WTC11 (cell line): ENCODE measurements at regions not wholly inside any gene's neighbourhood (a gene's known extent, or its start where the extent isn't known, plus 50 kb on each side); places are given as distances from the start of the nearest gene placed in this dataset.

Experiments used
- ATAC-seq: fragments of 200-7000 bp; cut with Tn5 transposase; 2 replicates; pipeline ENCODE4 v1.10.0; 2021; ENCODE audit warnings: mild to moderate bottlenecking, moderate library complexity
- CTCF ChIA-PET: fragments of 300-600 bp; sonication (Branson Sonifier 250); formaldehyde crosslinking; loops from one replicate; lab custom pipeline; 2021; ENCODE audit warnings: antibody characterized with exemption; lab: Charles Lee
- POLR2A ChIA-PET: fragments of 350-600 bp; sonication (Branson Sonifier 250); formaldehyde crosslinking; loops from one replicate; lab custom pipeline; 2021; ENCODE audit warnings: antibody characterized with exemption; lab: Charles Lee
- DNase-seq: peaks from one replicate; pipeline ENCODE4 v3.0.0; 2021; ENCODE audit warnings: low spot score
- H3K27ac Mint-ChIP-seq: 2 replicates; pipeline ENCODE4 v1.8.0; 2021; ENCODE audit warnings: mixed read lengths
- H3K27me3 Mint-ChIP-seq: 2 replicates; pipeline ENCODE4 v1.8.0; 2021; ENCODE audit warnings: low read depth, mild to moderate bottlenecking, moderate library complexity, mixed read lengths
- H3K36me3 Mint-ChIP-seq: 2 replicates; pipeline ENCODE4 v1.8.0; 2021; ENCODE audit warnings: mixed read lengths
- H3K4me1 Mint-ChIP-seq: 2 replicates; pipeline ENCODE4 v1.8.0; 2022; ENCODE audit warnings: mixed read lengths
- H3K4me3 Mint-ChIP-seq: 2 replicates; pipeline ENCODE4 v1.8.0; 2021; ENCODE audit warnings: mild to moderate bottlenecking, moderate library complexity, mixed read lengths
- H3K9me3 Mint-ChIP-seq: 2 replicates; pipeline ENCODE4 v1.8.0; 2021; ENCODE audit warnings: mixed read lengths
- CBFB ChIP-seq: sonication (generic); formaldehyde crosslinking; IDR thresholded peaks from 2 replicates; pipeline ENCODE4 v1.8.1; 2022; ENCODE audit warnings: mild to moderate bottlenecking, low read depth, missing genetic modification reagents
- CREM ChIP-seq: sonication (generic); formaldehyde crosslinking; IDR thresholded peaks from 2 replicates; pipeline ENCODE4 v1.8.1; 2022; ENCODE audit warnings: mild to moderate bottlenecking, missing genetic modification reagents, moderate library complexity
- ELF4 ChIP-seq: sonication (generic); formaldehyde crosslinking; IDR thresholded peaks from 2 replicates; pipeline ENCODE4 v1.8.1; 2022; ENCODE audit warnings: low read depth, mild to moderate bottlenecking, moderate library complexity, missing genetic modification reagents
- EMX1 ChIP-seq: fragments of 250-450 bp; sonication (Bioruptor Pico); IDR thresholded peaks from 2 replicates; pipeline ENCODE4 v1.8.0; 2021; ENCODE audit warnings: mild to moderate bottlenecking
- ESRRA ChIP-seq: sonication (generic); formaldehyde crosslinking; IDR thresholded peaks from 2 replicates; pipeline ENCODE4 v1.8.1; 2022; ENCODE audit warnings: mild to moderate bottlenecking, missing genetic modification reagents, borderline replicate concordance
- HMGA2 ChIP-seq: fragments of 250-450 bp; sonication (Bioruptor Pico); IDR thresholded peaks from 2 replicates; pipeline ENCODE4 v1.4.0; 2021; ENCODE audit warnings: mild to moderate bottlenecking, moderate library complexity
- KAT7 ChIP-seq: sonication (generic); formaldehyde crosslinking; IDR thresholded peaks from 2 replicates; pipeline ENCODE4 v1.8.1; 2023; ENCODE audit warnings: missing genetic modification reagents, mild to moderate bottlenecking, borderline replicate concordance
- MXD4 ChIP-seq: fragments of 250-450 bp; sonication (Bioruptor Pico); IDR thresholded peaks from 2 replicates; pipeline ENCODE4 v1.8.0; 2021; ENCODE audit warnings: mild to moderate bottlenecking, moderate library complexity, borderline replicate concordance
- RELA ChIP-seq: sonication (generic); formaldehyde crosslinking; IDR thresholded peaks from 2 replicates; pipeline ENCODE4 v1.8.1; 2022; ENCODE audit warnings: missing genetic modification reagents, mild to moderate bottlenecking, borderline replicate concordance
- RORB ChIP-seq: fragments of 250-450 bp; sonication (Bioruptor Pico); IDR thresholded peaks from 2 replicates; pipeline ENCODE4 v1.9.0; 2021; ENCODE audit warnings: mild to moderate bottlenecking
- SMAD3 ChIP-seq: sonication (generic); formaldehyde crosslinking; IDR thresholded peaks from 2 replicates; pipeline ENCODE4 v1.8.0; 2022; ENCODE audit warnings: missing genetic modification reagents, mild to moderate bottlenecking, borderline replicate concordance
- TEAD4 ChIP-seq: sonication (generic); formaldehyde crosslinking; IDR thresholded peaks from 2 replicates; pipeline ENCODE4 v1.8.0; 2022; ENCODE audit warnings: mild to moderate bottlenecking, missing genetic modification reagents
- TP53 ChIP-seq: sonication (generic); formaldehyde crosslinking; IDR thresholded peaks from 2 replicates; pipeline ENCODE4 v1.8.1; 2023; ENCODE audit warnings: mild to moderate bottlenecking, missing genetic modification reagents
- ZNF138 ChIP-seq: sonication (generic); formaldehyde crosslinking; conservative IDR thresholded peaks from 2 replicates; pipeline ENCODE4 v1.8.1; 2022; ENCODE audit warnings: mild to moderate bottlenecking, moderate library complexity, missing genetic modification reagents
- ZNF232 ChIP-seq: sonication (generic); formaldehyde crosslinking; IDR thresholded peaks from 2 replicates; pipeline ENCODE4 v1.8.0; 2022; ENCODE audit warnings: mild to moderate bottlenecking, missing genetic modification reagents
- ZNF317 ChIP-seq: sonication (generic); formaldehyde crosslinking; IDR thresholded peaks from 2 replicates; pipeline ENCODE4 v1.8.1; 2023; ENCODE audit warnings: low read depth, mild to moderate bottlenecking, moderate library complexity, missing genetic modification reagents, borderline replicate concordance
- ZNF416 ChIP-seq: fragments of 250-450 bp; sonication (Bioruptor Pico); IDR thresholded peaks from 2 replicates; pipeline ENCODE4 v1.9.0; 2021; ENCODE audit warnings: mild to moderate bottlenecking, inconsistent platforms
- ZNF671 ChIP-seq: fragments of 250-450 bp; sonication (Bioruptor Pico); IDR thresholded peaks from 2 replicates; pipeline ENCODE4 v1.8.0; 2021; ENCODE audit warnings: mild to moderate bottlenecking
- TF ChIP-seq, protein P1 (sequence below): sonication (generic); formaldehyde crosslinking; IDR thresholded peaks from 2 replicates; pipeline ENCODE4 v1.8.1; 2023; ENCODE audit warnings: mild to moderate bottlenecking, missing genetic modification reagents
- TF ChIP-seq, protein P2 (sequence below): sonication (generic); formaldehyde crosslinking; IDR thresholded peaks from 2 replicates; pipeline ENCODE4 v1.8.0; 2022; ENCODE audit warnings: mild to moderate bottlenecking, missing genetic modification reagents
- TF ChIP-seq, protein P3 (sequence below): fragments of 250-450 bp; sonication (Bioruptor Pico); IDR thresholded peaks from 2 replicates; pipeline ENCODE4 v1.9.0; 2021; ENCODE audit warnings: moderate library complexity, mild to moderate bottlenecking, inconsistent platforms, borderline replicate concordance
- TF ChIP-seq, protein P4 (sequence below): sonication (generic); formaldehyde crosslinking; IDR thresholded peaks from 2 replicates; pipeline ENCODE4 v1.8.0; 2023; ENCODE audit warnings: mild to moderate bottlenecking, missing genetic modification reagents

DNA sequence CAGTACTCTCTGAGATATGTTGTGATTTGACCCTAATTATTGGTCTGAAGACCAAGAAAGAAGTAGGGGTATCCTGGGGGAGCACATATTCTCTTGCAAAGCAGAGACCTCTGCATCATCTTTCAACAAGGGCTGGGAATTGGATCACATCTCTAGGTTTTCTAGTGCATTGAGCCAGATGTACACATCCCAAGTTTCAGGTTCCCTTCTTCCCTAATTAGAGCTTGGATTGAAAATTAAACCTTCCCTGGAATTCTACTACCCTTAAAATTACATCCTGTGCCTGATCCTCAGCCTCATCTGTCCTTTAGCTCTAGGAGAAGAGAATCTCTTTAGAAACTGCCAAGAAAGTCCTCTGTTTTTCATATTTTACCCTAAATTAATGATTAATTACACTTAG is 839.6 kb downstream of the SLC6A15 start:
- ATAC-seq (no peak), DNase-seq (no peak)
- CTCF ChIA-PET: interaction anchor here (1.0 kb wide), 1 partner anchor 425 kb away, joined by 3 read pairs; no protein-coding TSS in a partner anchor
- H3K36me3 Mint-ChIP-seq: no peaks in the 10 kb centered on the region
- H3K27ac Mint-ChIP-seq: no peak overlapping the region
- H3K9me3 Mint-ChIP-seq: 0 out of 2 replicates have a peak, but pooled peaks cover 2% of the 10 kb centered on the region
- TF ChIP-seq, protein P1, sequence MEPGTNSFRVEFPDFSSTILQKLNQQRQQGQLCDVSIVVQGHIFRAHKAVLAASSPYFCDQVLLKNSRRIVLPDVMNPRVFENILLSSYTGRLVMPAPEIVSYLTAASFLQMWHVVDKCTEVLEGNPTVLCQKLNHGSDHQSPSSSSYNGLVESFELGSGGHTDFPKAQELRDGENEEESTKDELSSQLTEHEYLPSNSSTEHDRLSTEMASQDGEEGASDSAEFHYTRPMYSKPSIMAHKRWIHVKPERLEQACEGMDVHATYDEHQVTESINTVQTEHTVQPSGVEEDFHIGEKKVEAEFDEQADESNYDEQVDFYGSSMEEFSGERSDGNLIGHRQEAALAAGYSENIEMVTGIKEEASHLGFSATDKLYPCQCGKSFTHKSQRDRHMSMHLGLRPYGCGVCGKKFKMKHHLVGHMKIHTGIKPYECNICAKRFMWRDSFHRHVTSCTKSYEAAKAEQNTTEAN: no peak
- TF ChIP-seq TEAD4 (no peak), ESRRA (CRISPR knock-in tag) (no peak), ELF4 (CRISPR knock-in tag) (no peak), ZNF232 (no peak), SMAD3 (CRISPR knock-in tag) (no peak), EMX1 (no peak), RORB (CRISPR knock-in tag) (no peak), KAT7 (CRISPR knock-in tag) (no peak), TP53 (CRISPR knock-in tag) (no peak)
- TF ChIP-seq, protein P2, sequence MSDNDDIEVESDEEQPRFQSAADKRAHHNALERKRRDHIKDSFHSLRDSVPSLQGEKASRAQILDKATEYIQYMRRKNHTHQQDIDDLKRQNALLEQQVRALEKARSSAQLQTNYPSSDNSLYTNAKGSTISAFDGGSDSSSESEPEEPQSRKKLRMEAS (CRISPR knock-in tag): no peak
- TF ChIP-seq, protein P3, sequence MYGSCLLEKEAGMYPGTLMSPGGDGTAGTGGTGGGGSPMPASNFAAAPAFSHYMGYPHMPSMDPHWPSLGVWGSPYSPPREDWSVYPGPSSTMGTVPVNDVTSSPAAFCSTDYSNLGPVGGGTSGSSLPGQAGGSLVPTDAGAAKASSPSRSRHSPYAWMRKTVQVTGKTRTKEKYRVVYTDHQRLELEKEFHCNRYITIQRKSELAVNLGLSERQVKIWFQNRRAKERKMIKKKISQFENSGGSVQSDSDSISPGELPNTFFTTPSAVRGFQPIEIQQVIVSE: no peak
- no peaks in the 10 kb centered on the region for H3K4me1 Mint-ChIP-seq
- no peak overlapping the region for H3K4me3 Mint-ChIP-seq
- POLR2A ChIA-PET: no interaction called here
- H3K27me3 Mint-ChIP-seq: no peaks in the 10 kb centered on the region; the same call in 1 of the 2 replicates

DNA sequence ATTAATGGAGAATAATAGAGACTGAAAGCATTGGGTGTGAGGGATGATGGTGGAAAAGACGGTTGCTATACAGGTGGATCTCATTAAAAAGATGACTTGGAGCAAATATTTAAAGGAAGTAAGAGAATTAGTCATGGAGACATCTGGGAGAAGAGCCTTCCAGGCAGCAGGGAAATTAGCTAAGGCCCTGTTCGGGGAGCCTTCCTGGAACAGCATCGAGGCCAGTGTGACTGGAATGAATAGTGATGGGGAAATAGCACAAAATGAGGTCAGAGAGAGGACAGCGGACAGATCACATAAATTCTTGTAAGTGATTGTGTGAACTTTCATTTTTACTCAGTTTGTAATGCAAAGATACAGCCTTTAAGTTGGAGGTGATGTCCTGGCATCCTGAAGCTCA is 842.3 kb downstream of the SLC6A15 start:
- H3K9me3 Mint-ChIP-seq: 0 out of 2 replicates have a peak, but pooled peaks cover 2% of the 10 kb centered on the region
- no peaks in the 10 kb centered on the region; the same call in 1 of the 2 replicates for H3K27me3 Mint-ChIP-seq
- ChIA-PET POLR2A (no interaction called here), CTCF (no interaction called here)
- H3K4me1 Mint-ChIP-seq: no peaks in the 10 kb centered on the region
- no peak overlapping the region for H3K4me3 Mint-ChIP-seq
- DNase-seq: no peak
- H3K27ac Mint-ChIP-seq: no peak overlapping the region
- ATAC-seq: no peak
- TF ChIP-seq CBFB: no peak
- TF ChIP-seq MXD4: no peak
- no peak for TF ChIP-seq ZNF317 (CRISPR knock-in tag)
- no peak for TF ChIP-seq KAT7 (CRISPR knock-in tag)
- no peak for TF ChIP-seq ZNF416
- TF ChIP-seq, all 79 proteins: peak for 0
- no peaks in the 10 kb centered on the region for H3K36me3 Mint-ChIP-seq

DNA sequence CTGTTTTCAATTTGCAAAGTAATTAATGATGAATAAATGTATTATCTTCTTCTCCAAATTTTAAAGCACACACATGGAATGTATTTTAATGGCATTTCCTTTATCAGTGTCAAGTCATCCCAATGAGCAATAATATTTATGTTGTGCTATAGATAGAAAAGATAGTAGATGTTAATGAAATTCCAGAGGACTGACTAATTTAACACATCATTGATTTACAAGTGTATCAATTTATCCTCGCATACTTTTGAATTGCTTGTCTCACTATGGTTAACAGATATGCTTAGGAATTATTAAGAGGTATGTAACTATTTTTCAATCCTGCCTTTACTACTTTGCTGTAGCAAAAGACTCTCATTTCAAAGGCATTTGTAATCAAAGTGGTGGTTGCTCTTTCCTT is 842.9 kb downstream of the SLC6A15 start:
- Mint-ChIP-seq H3K27me3 (no peaks in the 10 kb centered on the region; the same call in 1 of the 2 replicates), H3K4me1 (no peaks in the 10 kb centered on the region), H3K36me3 (no peaks in the 10 kb centered on the region), H3K9me3 (0 out of 2 replicates have a peak, but pooled peaks cover 2% of the 10 kb centered on the region), H3K27ac (no peak overlapping the region), H3K4me3 (no peak overlapping the region)
- ATAC-seq: no peak
- TF ChIP-seq ZNF671 (no peak), HMGA2 (CRISPR knock-in tag) (no peak), TP53 (CRISPR knock-in tag) (no peak)
- POLR2A ChIA-PET: no interaction called here
- CTCF ChIA-PET: no interaction called here
- DNase-seq: no peak

DNA sequence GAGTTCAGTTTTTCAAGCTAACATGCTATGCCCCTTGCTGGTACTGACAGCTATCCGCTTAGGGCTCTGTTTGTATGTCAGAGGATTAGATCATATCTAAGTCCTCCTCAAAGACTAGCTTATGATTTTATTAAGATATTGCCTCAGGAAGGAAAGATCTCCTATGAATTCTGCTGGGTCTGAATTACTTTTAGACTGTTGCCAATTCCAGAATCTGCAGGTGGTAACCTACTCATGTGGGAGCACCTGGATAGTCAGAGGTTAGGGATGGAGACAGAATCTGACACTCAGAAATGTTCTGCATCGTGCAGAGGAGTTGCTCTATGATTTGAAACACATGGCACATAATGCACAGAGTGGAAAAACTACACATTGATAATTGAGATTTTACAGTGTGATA is 843.4 kb downstream of the SLC6A15 start:
- DNase-seq (no peak), ATAC-seq (no peak)
- H3K36me3 Mint-ChIP-seq: no peaks in the 10 kb centered on the region
- H3K27ac Mint-ChIP-seq: no peak overlapping the region
- CTCF ChIA-PET: no interaction called here
- no peaks in the 10 kb centered on the region; the same call in 1 of the 2 replicates for H3K27me3 Mint-ChIP-seq
- TF ChIP-seq ZNF671: no peak
- TF ChIP-seq RELA (CRISPR knock-in tag): no peak
- TF ChIP-seq TP53 (CRISPR knock-in tag): no peak
- TF ChIP-seq, protein P4, sequence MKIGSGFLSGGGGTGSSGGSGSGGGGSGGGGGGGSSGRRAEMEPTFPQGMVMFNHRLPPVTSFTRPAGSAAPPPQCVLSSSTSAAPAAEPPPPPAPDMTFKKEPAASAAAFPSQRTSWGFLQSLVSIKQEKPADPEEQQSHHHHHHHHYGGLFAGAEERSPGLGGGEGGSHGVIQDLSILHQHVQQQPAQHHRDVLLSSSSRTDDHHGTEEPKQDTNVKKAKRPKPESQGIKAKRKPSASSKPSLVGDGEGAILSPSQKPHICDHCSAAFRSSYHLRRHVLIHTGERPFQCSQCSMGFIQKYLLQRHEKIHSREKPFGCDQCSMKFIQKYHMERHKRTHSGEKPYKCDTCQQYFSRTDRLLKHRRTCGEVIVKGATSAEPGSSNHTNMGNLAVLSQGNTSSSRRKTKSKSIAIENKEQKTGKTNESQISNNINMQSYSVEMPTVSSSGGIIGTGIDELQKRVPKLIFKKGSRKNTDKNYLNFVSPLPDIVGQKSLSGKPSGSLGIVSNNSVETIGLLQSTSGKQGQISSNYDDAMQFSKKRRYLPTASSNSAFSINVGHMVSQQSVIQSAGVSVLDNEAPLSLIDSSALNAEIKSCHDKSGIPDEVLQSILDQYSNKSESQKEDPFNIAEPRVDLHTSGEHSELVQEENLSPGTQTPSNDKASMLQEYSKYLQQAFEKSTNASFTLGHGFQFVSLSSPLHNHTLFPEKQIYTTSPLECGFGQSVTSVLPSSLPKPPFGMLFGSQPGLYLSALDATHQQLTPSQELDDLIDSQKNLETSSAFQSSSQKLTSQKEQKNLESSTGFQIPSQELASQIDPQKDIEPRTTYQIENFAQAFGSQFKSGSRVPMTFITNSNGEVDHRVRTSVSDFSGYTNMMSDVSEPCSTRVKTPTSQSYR: no peak
- TF ChIP-seq CREM (CRISPR knock-in tag): no peak
- no peak for TF ChIP-seq ZNF138 (CRISPR knock-in tag)
- H3K4me3 Mint-ChIP-seq: no peak overlapping the region
- POLR2A ChIA-PET: no interaction called here
- 0 out of 2 replicates have a peak, but pooled peaks cover 2% of the 10 kb centered on the region for H3K9me3 Mint-ChIP-seq
- H3K4me1 Mint-ChIP-seq: no peaks in the 10 kb centered on the region
